K562 (cell line): ENCODE measurements at regions not wholly inside any gene's neighbourhood (a gene's known extent, or its start where the extent isn't known, plus 50 kb on each side); places are given as distances from the start of the nearest gene placed in this dataset.

Experiments used
- ATAC-seq: fragments of 200-7000 bp; cut with Tn5 transposase; 3 replicates; pipeline ENCODE4 v1.9.1; 2020; ENCODE audit warnings: moderate library complexity
- BruUV-seq: library from RNA; stranded (reverse); fragments of 400-500 nt; replicated peaks from 2 replicates; lab custom pipeline; 2021; lab: Mats Ljungman, UMichigan
- CTCF ChIA-PET: fragments of 300-600 bp; formaldehyde crosslinking; extraction: SDS; loops from one replicate; lab custom pipeline; 2021; ENCODE audit warnings: low intra/inter-chr PET ratio; lab: Yijun Ruan, JAX
- POLR2A ChIA-PET: fragments of 300-600, 350-650 bp; sonication (Branson Sonifier 250); formaldehyde crosslinking; extraction: SDS; loops from one replicate; lab custom pipeline; 2021; ENCODE audit warnings: antibody characterized with exemption, inconsistent platforms; lab: Yijun Ruan, JAX
- DNase-seq, 4 experiments: peaks; one replicate each; pipeline versions ENCODE4 v3.0.0 to v3.0.0-alpha.2; 2011 to 2018; ENCODE audit warnings: low spot score in 3 of 4, mixed read lengths in 3 of 4; ENCODE audit errors: extremely low read depth in 1 of 4
- FAIRE-seq: peaks from 2 replicates; lab custom pipeline; 2011; peaks lifted over from hg19 to GRCh38; lab: Jason Lieb, UNC
- H2AFZ ChIP-seq: 2 replicates; pipeline ENCODE4 v1.6.0; 2011; ENCODE audit warnings: low read depth, low read length, control low read depth, inconsistent platforms
- H3K27ac ChIP-seq: fragments of 200-600 bp; 3 replicates; pipeline ENCODE4 v1.8.0; 2011; ENCODE audit warnings: low read depth, mild to moderate bottlenecking, control low read depth, inconsistent platforms, low read length, moderate library complexity, mixed read lengths; ENCODE audit errors: extremely low read depth
- H3K27me3 ChIP-seq, 2 experiments: fragments of 300-600 bp in 1 of 2; 2 replicates in 1 of 2; 3 replicates in 1 of 2; pipeline versions ENCODE4 v1.6.0 to v1.8.0; 2011; ENCODE audit warnings: inconsistent platforms in 2 of 2, low read length in 2 of 2, mild to moderate bottlenecking in 1 of 2, mixed read lengths in 1 of 2, moderate library complexity in 1 of 2; ENCODE audit not compliant: control insufficient read depth in 2 of 2, insufficient read depth in 2 of 2
- H3K36me3 ChIP-seq: fragments of 300-600 bp; 3 replicates; pipeline ENCODE4 v1.8.0; 2011; ENCODE audit warnings: mild to moderate bottlenecking, low read length, inconsistent platforms; ENCODE audit not compliant: control insufficient read depth, insufficient read depth
- H3K4me1 ChIP-seq, 2 experiments: fragments of 200-600 bp in 1 of 2; replicated peaks in 1 of 2; 2 replicates in 1 of 2; 3 replicates in 1 of 2; pipeline versions ENCODE4 v1.5.1 to v1.8.0; 2011; ENCODE audit warnings: inconsistent platforms in 2 of 2, low read length in 2 of 2, mild to moderate bottlenecking in 1 of 2, mixed read lengths in 1 of 2, moderate library complexity in 1 of 2; ENCODE audit not compliant: control insufficient read depth in 2 of 2, insufficient read depth in 2 of 2
- H3K4me2 ChIP-seq: 2 replicates; pipeline ENCODE4 v1.6.1; 2011; ENCODE audit warnings: low read length, control low read depth, inconsistent platforms, mixed read lengths; ENCODE audit not compliant: insufficient read depth
- H3K4me3 ChIP-seq: fragments of 200-600 bp; sonication (generic), shearing (Covaris generic); 2 replicates; pipeline ENCODE4 v1.5.1; 2016; ENCODE audit warnings: control low read depth, inconsistent platforms
- H3K79me2 ChIP-seq: fragments of 200-600 bp; 3 replicates; pipeline ENCODE4 v1.8.0; 2011; ENCODE audit warnings: low read length, inconsistent platforms; ENCODE audit not compliant: control insufficient read depth, insufficient read depth
- H3K9ac ChIP-seq, 2 experiments: 2 replicates each; pipeline versions ENCODE4 v1.6.0 to v1.6.1; 2011; ENCODE audit warnings: low read depth in 2 of 2, low read length in 2 of 2, control low read depth in 1 of 2, inconsistent platforms in 1 of 2, mild to moderate bottlenecking in 1 of 2, mixed read lengths in 1 of 2; ENCODE audit not compliant: insufficient read depth in 1 of 2
- H3K9me1 ChIP-seq: one replicate; pipeline ENCODE4 v1.6.0; 2011; ENCODE audit warnings: inconsistent platforms, mild to moderate bottlenecking, low read length, moderate library complexity; ENCODE audit not compliant: control insufficient read depth, insufficient read depth
- H3K9me3 ChIP-seq: replicated peaks from 2 replicates; pipeline ENCODE4 v1.5.1; 2011; ENCODE audit warnings: low read depth, low read length, inconsistent platforms; ENCODE audit not compliant: control insufficient read depth, insufficient read depth
- H4K20me1 ChIP-seq: replicated peaks from 2 replicates; pipeline ENCODE4 v1.6.1; 2011; ENCODE audit warnings: low read length, inconsistent platforms, mixed read lengths; ENCODE audit not compliant: control insufficient read depth, insufficient read depth
- CBX8 ChIP-seq: fragments of 200-600 bp; sonication (generic); IDR thresholded peaks from 2 replicates; pipeline ENCODE4 v1.6.1; 2012; ENCODE audit warnings: borderline replicate concordance, mixed run types, low read depth, mild to moderate bottlenecking, moderate library complexity, mixed read lengths, low read length, control low read depth, inconsistent platforms; ENCODE audit not compliant: poor library complexity, severe bottlenecking; ENCODE audit errors: extremely low read depth
- CSDE1 ChIP-seq, 2 experiments: fragments of 450-650 bp; IDR thresholded peaks; 2 replicates each; pipeline ENCODE4 v1.6.1; 2016; ENCODE audit warnings: mild to moderate bottlenecking in 1 of 2
- ZBTB12 ChIP-seq: fragments of 250-450 bp; sonication (Bioruptor Pico); IDR thresholded peaks from 2 replicates; pipeline ENCODE4 v1.4.0; 2020
- WGBS: fragments of 100-300 bp; shearing (Covaris generic); methylation state at CpG from one replicate; pipeline ENCODE4 v1.1.6; 2016; ENCODE audit warnings: low coverage, mixed read lengths; ENCODE audit not compliant: insufficient coverage; ENCODE audit errors: missing lambda C conversion rate; 5-methylcytosine and 5-hydroxymethylcytosine counted together
- in situ Hi-C: fragments of 300-500 bp; cut with MboI; formaldehyde crosslinking; loops from 4 replicates; pipeline ENCODE4 v1.15.0; 2018; ENCODE audit warnings: inconsistent platforms, mixed read lengths
- intact Hi-C: fragments of 100-400 bp; cut with micrococcal nuclease; formaldehyde crosslinking; loops from 2 replicates; pipeline ENCODE4 v1.14.2; 2022
- TF ChIP-seq, protein P1 (sequence below): sonication (generic); formaldehyde crosslinking; IDR thresholded peaks from 2 replicates; pipeline ENCODE4 v1.9.0; 2022; ENCODE audit warnings: mild to moderate bottlenecking, missing genetic modification reagents

- TF ChIP-seq ZBTB12 (CRISPR knock-in tag) (no peak), CBX8 (no peak)
Measured at GRCh38 chr14:81589381-81590065, 55.9 kb upstream of the SEL1L start (continued).

DNA sequence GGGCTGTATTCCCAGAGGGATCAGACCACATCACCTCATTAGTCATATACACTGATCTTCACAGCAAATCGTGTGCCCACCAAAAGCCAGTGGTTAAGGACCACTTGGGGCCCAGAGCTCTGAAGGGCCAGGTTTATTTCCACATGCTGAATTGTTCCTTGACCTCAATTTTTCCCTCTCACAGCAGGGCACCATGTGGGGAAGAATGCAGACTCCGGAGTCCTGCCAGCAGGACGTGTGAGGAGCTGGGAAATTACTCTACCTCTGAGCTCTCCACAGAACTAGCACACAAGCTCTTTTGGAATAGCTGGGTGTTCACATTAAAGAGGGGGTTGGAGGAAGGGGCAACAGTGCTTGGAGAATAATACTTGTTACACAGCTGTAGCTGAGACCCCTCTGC is 57.6 kb upstream of the SEL1L start:
- no peaks in the 10 kb centered on the region for H3K27me3 ChIP-seq
- no peak overlapping the region for H3K4me3 ChIP-seq
- CTCF ChIA-PET: no interaction called here
- BruUV-seq: no TSS peak
- ATAC-seq (no peak), DNase-seq (no peak), FAIRE-seq (no peak)
- TF ChIP-seq, protein P1, sequence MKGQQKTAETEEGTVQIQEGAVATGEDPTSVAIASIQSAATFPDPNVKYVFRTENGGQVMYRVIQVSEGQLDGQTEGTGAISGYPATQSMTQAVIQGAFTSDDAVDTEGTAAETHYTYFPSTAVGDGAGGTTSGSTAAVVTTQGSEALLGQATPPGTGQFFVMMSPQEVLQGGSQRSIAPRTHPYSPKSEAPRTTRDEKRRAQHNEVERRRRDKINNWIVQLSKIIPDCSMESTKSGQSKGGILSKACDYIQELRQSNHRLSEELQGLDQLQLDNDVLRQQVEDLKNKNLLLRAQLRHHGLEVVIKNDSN (CRISPR knock-in tag): no peak
- TF ChIP-seq CSDE1 (IDR thresholded peaks at IDR 0.05): no peak
- H3K9me3 ChIP-seq: no peaks in the 10 kb centered on the region
- WGBS: 0% methylated on average over 3 of the region's 3 CpGs
- no peak overlapping the region for H3K4me2 ChIP-seq
- POLR2A ChIA-PET: interaction anchor here (0.6 kb wide), 1 partner anchor 10 kb away, joined by 3 read pairs; no protein-coding TSS in a partner anchor
- intact Hi-C loops: no loop called here
- in situ Hi-C loops: no loop called here
- no peak overlapping the region for H3K9ac ChIP-seq
- no peaks in the 10 kb centered on the region for H3K4me1 ChIP-seq
- no peaks in the 10 kb centered on the region for H3K36me3 ChIP-seq
- no peaks in the 10 kb centered on the region for H4K20me1 ChIP-seq
- H3K9me1 ChIP-seq: no peaks in the 10 kb centered on the region
- H3K79me2 ChIP-seq: no peaks in the 10 kb centered on the region
- H2AFZ ChIP-seq: no peak overlapping the region
- no peak overlapping the region for H3K27ac ChIP-seq
